Activated naive CD8-positive, alpha-beta T cell treated with anti-CD3 and anti-CD28 coated beads, Interleukin-2, amount 50 U/mL, for 24 hours (primary cell): ENCODE measurements at regions not wholly inside any gene's neighbourhood (a gene's known extent, or its start where the extent isn't known, plus 50 kb on each side); places are given as distances from the start of the nearest gene placed in this dataset.

Source experiments
- ATAC-seq: fragments of 150-1000 bp; cut with Tn5 transposase; one replicate; pipeline ENCODE4 v1.10.0; 2021
- DNase-seq: peaks from one replicate; pipeline ENCODE4 v3.0.0; 2021
- H3K27ac Mint-ChIP-seq: one replicate; pipeline ENCODE4 v1.8.0; 2021; ENCODE audit warnings: mild to moderate bottlenecking, mixed read lengths
- H3K27me3 Mint-ChIP-seq: one replicate; pipeline ENCODE4 v1.8.0; 2021; ENCODE audit warnings: mixed read lengths
- H3K36me3 Mint-ChIP-seq: one replicate; pipeline ENCODE4 v1.8.0; 2021; ENCODE audit warnings: low read depth, mixed read lengths
- H3K4me1 Mint-ChIP-seq: one replicate; pipeline ENCODE4 v1.8.0; 2021; ENCODE audit warnings: mixed read lengths
- H3K4me3 Mint-ChIP-seq: one replicate; pipeline ENCODE4 v1.8.0; 2021; ENCODE audit warnings: mild to moderate bottlenecking, moderate library complexity, mixed read lengths
- H3K9me3 Mint-ChIP-seq: one replicate; pipeline ENCODE4 v1.8.0; 2021; ENCODE audit warnings: mixed read lengths

DNA sequence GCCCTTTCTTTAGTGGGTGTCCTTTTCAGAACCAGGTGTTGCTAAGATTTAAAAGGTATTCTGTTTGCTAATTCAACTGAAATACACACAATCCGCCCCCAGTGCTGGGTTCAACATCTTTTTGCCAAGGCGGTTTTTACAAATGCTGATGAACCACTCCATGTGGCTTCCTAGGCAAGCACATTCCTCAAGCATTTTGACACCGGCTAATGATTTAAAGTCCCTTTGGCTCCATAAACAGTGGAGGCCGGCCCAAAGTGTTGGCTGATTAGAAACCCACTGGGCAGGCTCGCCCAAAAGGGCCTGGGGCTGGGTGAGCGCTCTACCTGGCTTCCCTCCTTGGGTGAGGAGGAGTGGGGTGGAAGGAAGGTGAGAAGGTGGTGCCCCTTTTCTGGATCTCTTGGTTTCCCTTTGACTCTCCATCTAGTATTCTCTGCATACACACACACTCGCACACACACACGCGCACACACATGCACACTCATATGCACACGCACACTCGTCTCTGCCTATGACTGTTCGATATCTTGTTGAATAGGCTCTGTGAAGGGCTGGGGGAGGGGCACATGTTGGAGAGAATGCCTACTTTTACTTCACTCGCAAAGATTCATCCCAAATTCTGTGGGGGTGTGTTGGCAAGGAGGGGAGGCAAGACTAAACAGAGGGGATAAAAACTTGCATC lies 66.7 kb upstream of the ARMC2 start:
- H3K27me3 Mint-ChIP-seq, result peaks cover 10% of the 10 kb centered on the region
- no peak for DNase-seq

GRCh38 chr6:108782179-108783041 lies 65.8 kb upstream of the ARMC2 start:
- H3K4me1 Mint-ChIP-seq, result peaks cover 11% of the 10 kb centered on the region
- no peaks in the 10 kb centered on the region for H3K36me3 Mint-ChIP-seq
- DNase-seq, result peak; percentile 81
- peaks cover 10% of the 10 kb centered on the region for H3K27me3 Mint-ChIP-seq
- H3K27ac Mint-ChIP-seq, result peak overlapping the region; percentile 14
- no peaks in the 10 kb centered on the region for H3K9me3 Mint-ChIP-seq
- peak overlapping the region; percentile 76 for H3K4me3 Mint-ChIP-seq
- ATAC-seq, result peak; percentile 98

More for the DNA sequence above, 66.7 kb upstream of the ARMC2 start:
- H3K36me3 Mint-ChIP-seq, result no peaks in the 10 kb centered on the region
- H3K27ac Mint-ChIP-seq, result no peak overlapping the region
- ATAC-seq, result no peak
- peaks cover 11% of the 10 kb centered on the region for H3K4me1 Mint-ChIP-seq
- peak overlapping the region; percentile 76 for H3K4me3 Mint-ChIP-seq
- no peaks in the 10 kb centered on the region for H3K9me3 Mint-ChIP-seq

DNA sequence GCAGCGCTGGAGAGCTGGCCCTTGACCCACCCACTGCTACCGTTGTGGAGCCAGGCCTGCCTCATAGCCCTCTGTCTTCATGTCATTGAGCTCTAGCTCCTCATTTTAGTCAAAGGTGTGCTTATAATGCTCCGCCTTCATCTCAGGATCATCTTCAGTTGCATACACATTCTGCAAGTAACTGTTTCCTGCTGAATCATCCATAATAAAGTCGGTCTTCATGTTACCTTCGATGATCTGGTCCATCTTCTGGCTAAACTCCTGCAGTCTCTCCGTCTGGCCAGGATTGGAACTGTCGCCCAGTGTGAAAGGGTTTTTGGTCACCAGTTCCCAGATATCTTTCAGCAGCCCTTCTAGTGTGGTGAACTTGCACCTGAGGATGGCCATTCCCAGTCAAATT lies 62.6 kb upstream of the ARMC2 start:
- Mint-ChIP-seq H3K36me3 (no peaks in the 10 kb centered on the region), H3K9me3 (no peaks in the 10 kb centered on the region), H3K27me3 (peaks cover 7% of the 10 kb centered on the region), H3K27ac (no peak overlapping the region), H3K4me3 (no peak overlapping the region), H3K4me1 (peaks cover 11% of the 10 kb centered on the region)
- ATAC-seq, result no peak
- no peak for DNase-seq

DNA sequence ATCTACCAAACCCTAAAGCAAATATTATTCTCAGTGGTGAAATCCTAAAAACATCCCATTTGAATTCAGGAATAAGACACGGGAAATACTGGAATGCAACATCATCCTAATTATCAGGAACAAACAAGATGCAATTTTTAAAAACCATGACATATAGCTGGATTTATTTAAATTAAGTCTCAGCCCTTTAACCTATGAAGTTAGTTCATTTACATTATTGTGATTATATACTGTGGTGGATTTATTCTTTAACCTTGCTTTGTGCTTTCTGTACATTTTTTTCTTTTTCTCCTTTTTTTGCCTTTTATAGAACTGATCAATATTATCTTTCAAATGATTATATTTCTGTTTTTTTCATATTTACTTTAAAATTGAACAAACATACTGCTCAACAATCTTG lies 59.8 kb upstream of the ARMC2 start:
- DNase-seq, result no peak
- no peak for ATAC-seq
- Mint-ChIP-seq H3K4me3 (no peak overlapping the region), H3K27me3 (no peaks in the 10 kb centered on the region), H3K27ac (no peak overlapping the region), H3K4me1 (no peaks in the 10 kb centered on the region), H3K9me3 (no peaks in the 10 kb centered on the region), H3K36me3 (no peaks in the 10 kb centered on the region)

GRCh38 chr6:108789475-108789874 lies 58.7 kb upstream of the ARMC2 start:
- no peak for DNase-seq
- no peak for ATAC-seq
- H3K36me3 Mint-ChIP-seq, result no peaks in the 10 kb centered on the region
- H3K9me3 Mint-ChIP-seq, result no peaks in the 10 kb centered on the region
- no peaks in the 10 kb centered on the region for H3K27me3 Mint-ChIP-seq
- no peak overlapping the region for H3K4me3 Mint-ChIP-seq
- H3K4me1 Mint-ChIP-seq, result no peaks in the 10 kb centered on the region
- H3K27ac Mint-ChIP-seq, result no peak overlapping the region

GRCh38 chr6:108791700-108792099 lies 56.5 kb upstream of the ARMC2 start:
- DNase-seq, result no peak
- H3K9me3 Mint-ChIP-seq, result no peaks in the 10 kb centered on the region
- no peaks in the 10 kb centered on the region for H3K4me1 Mint-ChIP-seq
- H3K4me3 Mint-ChIP-seq, result no peak overlapping the region
- H3K27ac Mint-ChIP-seq, result no peak overlapping the region
- no peaks in the 10 kb centered on the region for H3K27me3 Mint-ChIP-seq
- no peaks in the 10 kb centered on the region for H3K36me3 Mint-ChIP-seq
- ATAC-seq, result no peak

- DNase-seq (no peak), ATAC-seq (no peak)
- no peak overlapping the region for H3K4me3 Mint-ChIP-seq
- no peaks in the 10 kb centered on the region for H3K36me3 Mint-ChIP-seq
- no peak overlapping the region for H3K27ac Mint-ChIP-seq
- no peaks in the 10 kb centered on the region for H3K9me3 Mint-ChIP-seq
- peaks cover 2% of the 10 kb centered on the region for H3K27me3 Mint-ChIP-seq
- peaks cover 11% of the 10 kb centered on the region for H3K4me1 Mint-ChIP-seq
These were observed 54.5 kb upstream of the ARMC2 start for GRCh38 chr6:108793516-108794251.

- Mint-ChIP-seq H3K36me3 (no peaks in the 10 kb centered on the region), H3K27ac (no peak overlapping the region), H3K9me3 (no peaks in the 10 kb centered on the region), H3K4me3 (no peak overlapping the region), H3K27me3 (peaks cover 8% of the 10 kb centered on the region), H3K4me1 (peaks cover 17% of the 10 kb centered on the region)
- ATAC-seq, result no peak
- no peak for DNase-seq
These were observed 53.1 kb upstream of the ARMC2 start for GRCh38 chr6:108795122-108795521.

GRCh38 chr6:108795814-108796213 lies 52.4 kb upstream of the ARMC2 start:
- Mint-ChIP-seq H3K36me3 (no peaks in the 10 kb centered on the region), H3K4me1 (peaks cover 17% of the 10 kb centered on the region), H3K27ac (no peak overlapping the region), H3K4me3 (no peak overlapping the region), H3K27me3 (peaks cover 8% of the 10 kb centered on the region), H3K9me3 (no peaks in the 10 kb centered on the region)
- DNase-seq, result no peak
- ATAC-seq, result no peak

DNA sequence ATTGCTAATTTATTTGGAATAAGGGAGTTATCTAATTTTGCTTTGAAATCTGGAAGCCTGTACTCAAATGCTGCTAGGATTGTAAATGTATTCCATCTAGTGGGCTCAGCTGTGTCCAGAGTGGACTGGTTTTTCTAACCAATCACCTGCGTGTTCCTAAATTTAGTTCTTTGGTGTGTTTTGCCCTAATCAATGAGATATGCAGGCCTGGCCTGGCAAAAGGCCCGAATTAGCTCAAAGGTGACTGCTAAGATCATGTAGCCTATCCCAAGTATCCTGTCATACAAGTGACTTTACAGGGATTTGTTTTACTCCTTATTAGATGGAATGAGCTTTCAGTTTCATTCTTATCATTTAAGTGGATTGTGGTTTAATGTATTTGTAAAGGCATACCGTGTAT lies 51.3 kb upstream of the ARMC2 start:
- no peak overlapping the region for H3K27ac Mint-ChIP-seq
- H3K27me3 Mint-ChIP-seq, result peaks cover 8% of the 10 kb centered on the region
- H3K9me3 Mint-ChIP-seq, result no peaks in the 10 kb centered on the region
- H3K36me3 Mint-ChIP-seq, result no peaks in the 10 kb centered on the region
- H3K4me1 Mint-ChIP-seq, result peaks cover 17% of the 10 kb centered on the region
- ATAC-seq (no peak), DNase-seq (no peak)
- H3K4me3 Mint-ChIP-seq, result no peak overlapping the region

- ATAC-seq (no peak), DNase-seq (no peak)
- H3K9me3 Mint-ChIP-seq, result no peaks in the 10 kb centered on the region
- H3K27ac Mint-ChIP-seq, result peak overlapping the region; percentile 73
- peak overlapping the region; percentile 56 for H3K4me3 Mint-ChIP-seq
- H3K27me3 Mint-ChIP-seq, result peaks cover 8% of the 10 kb centered on the region
- H3K36me3 Mint-ChIP-seq, result no peaks in the 10 kb centered on the region
- peaks cover 17% of the 10 kb centered on the region for H3K4me1 Mint-ChIP-seq
These were observed 50.1 kb upstream of the ARMC2 start for GRCh38 chr6:108797951-108798669.
